A549 (cell line): ENCODE measurements at regions not wholly inside any gene's neighbourhood (a gene's known extent, or its start where the extent isn't known, plus 50 kb on each side); places are given as distances from the start of the nearest gene placed in this dataset.

Experiments used
- BCL3 ChIP-seq: fragments of >200 bp; sonication (Bioruptor Twin); formaldehyde crosslinking; IDR thresholded peaks from 3 replicates; pipeline ENCODE4 v1.6.1; 2016
- CTCF ChIP-seq: fragments of >200 bp; sonication (Bioruptor Twin); formaldehyde crosslinking; IDR thresholded peaks from 3 replicates; pipeline ENCODE4 v1.5.1; 2016
- ELK1 ChIP-seq: fragments of 150-350 bp; IDR thresholded peaks from 2 replicates; pipeline ENCODE4 v1.6.1; 2014; ENCODE audit warnings: low read depth, mild to moderate bottlenecking, low read length
- ESRRA ChIP-seq: fragments of 150-350 bp; IDR thresholded peaks from 2 replicates; pipeline ENCODE4 v1.6.1; 2014; ENCODE audit warnings: mild to moderate bottlenecking, low read length, borderline replicate concordance
- FOSL2 ChIP-seq, 2 experiments: fragments of 450-650 bp in 1 of 2; fragments of >200 bp in 1 of 2; sonication (Bioruptor Twin) in 1 of 2; formaldehyde crosslinking; IDR thresholded peaks; 2 replicates each; pipeline versions ENCODE4 v1.5.0 to v1.6.1; 2016 to 2020; ENCODE audit warnings: mild to moderate bottlenecking in 1 of 2, moderate library complexity in 1 of 2
- MAX ChIP-seq: IDR thresholded peaks from 2 replicates; pipeline ENCODE4 v1.6.1; 2012
- RAD21 ChIP-seq, 2 experiments: fragments of >200 bp in 1 of 2; sonication (Bioruptor Twin) in 1 of 2; formaldehyde crosslinking in 1 of 2; IDR thresholded peaks in 1 of 2; conservative IDR thresholded peaks in 1 of 2; 2 replicates in 1 of 2; 3 replicates in 1 of 2; pipeline ENCODE4 v1.6.1; 2012 to 2018; ENCODE audit warnings: inconsistent platforms in 1 of 2
- REST ChIP-seq: fragments of 200-600 bp; sonication (generic); IDR thresholded peaks from 2 replicates; pipeline ENCODE4 v1.6.1; 2016; ENCODE audit warnings: antibody characterized with exemption, mild to moderate bottlenecking, moderate library complexity
- SREBF2 ChIP-seq: fragments of 450-650 bp; IDR thresholded peaks from 2 replicates; pipeline ENCODE4 v1.6.1; 2014; ENCODE audit warnings: mild to moderate bottlenecking, moderate library complexity
- USF2 ChIP-seq: fragments of 450-650 bp; IDR thresholded peaks from 2 replicates; pipeline ENCODE4 v1.6.1; 2014; ENCODE audit warnings: antibody characterized with exemption
- ZNF302 ChIP-seq: fragments of 250-450 bp; sonication (Bioruptor Pico); IDR thresholded peaks from 2 replicates; pipeline ENCODE4 v1.9.0; 2021; ENCODE audit warnings: inconsistent platforms, mild to moderate bottlenecking, moderate library complexity

- TF ChIP-seq SREBF2 (no peak), CTCF (no peak), ZNF302 (CRISPR knock-in tag) (no peak), BCL3 (no peak), FOSL2 (IDR thresholded peaks at IDR 0.05) (no peak), FOSL2 (CRISPR knock-in tag; IDR thresholded peaks at IDR 0.05) (no peak), USF2 (no peak), RAD21 (conservative IDR thresholded peaks at IDR 0.05 in 1 of 2, IDR thresholded peaks at IDR 0.05 in 1 of 2) (no peak), REST (no peak), ELK1 (no peak), ESRRA (no peak), MAX (no peak)
Observed at GRCh38 chr16:51439271-51439670, 288.2 kb upstream of the SALL1 start.
